Endodermal cell (in vitro differentiated cells): ENCODE measurements at regions not wholly inside any gene's neighbourhood (a gene's known extent, or its start where the extent isn't known, plus 50 kb on each side); places are given as distances from the start of the nearest gene placed in this dataset.

Experiments
- DNase-seq: peaks from one replicate; pipeline ENCODE4 v3.0.0-alpha.2; 2017
- H3K27ac ChIP-seq: 2 replicates; pipeline ENCODE4 v1.5.1; 2013; ENCODE audit warnings: mild to moderate bottlenecking, low read depth, low read length, moderate library complexity
- H3K27me3 ChIP-seq: 2 replicates; pipeline ENCODE4 v1.6.1; 2013; ENCODE audit warnings: mild to moderate bottlenecking, low read length, moderate library complexity; ENCODE audit not compliant: insufficient read depth, control insufficient read depth, poor library complexity, severe bottlenecking
- H3K36me3 ChIP-seq: 2 replicates; pipeline ENCODE4 v1.7.0; 2013; ENCODE audit warnings: mild to moderate bottlenecking, low read length, moderate library complexity; ENCODE audit not compliant: control insufficient read depth, insufficient read depth
- H3K4me1 ChIP-seq: one replicate; pipeline ENCODE4 v1.7.0; 2013; ENCODE audit warnings: low read length; ENCODE audit not compliant: control insufficient read depth, insufficient read depth
- H3K4me3 ChIP-seq: 2 replicates; pipeline ENCODE4 v1.5.1; 2013; ENCODE audit warnings: mild to moderate bottlenecking, low read length, moderate library complexity
- H3K9ac ChIP-seq: 2 replicates; pipeline ENCODE4 v1.6.1; 2013; ENCODE audit warnings: mild to moderate bottlenecking, low read length, moderate library complexity; ENCODE audit not compliant: poor library complexity, severe bottlenecking; ENCODE audit errors: extremely low read depth
- H3K9me3 ChIP-seq: 2 replicates; pipeline ENCODE4 v1.6.1; 2013; ENCODE audit warnings: mild to moderate bottlenecking, low read length, moderate library complexity; ENCODE audit not compliant: control insufficient read depth
- H3K27ac Mint-ChIP-seq: 2 replicates; pipeline ENCODE4 v1.8.0; 2020; ENCODE audit warnings: mixed read lengths
- H3K27me3 Mint-ChIP-seq: 2 replicates; pipeline ENCODE4 v1.8.0; 2021; ENCODE audit warnings: mild to moderate bottlenecking, mixed read lengths; ENCODE audit not compliant: insufficient read depth
- H3K36me3 Mint-ChIP-seq: 2 replicates; pipeline ENCODE4 v1.8.0; 2020; ENCODE audit warnings: low read depth, mixed read lengths
- H3K4me1 Mint-ChIP-seq: 2 replicates; pipeline ENCODE4 v1.8.0; 2020; ENCODE audit warnings: mixed read lengths
- H3K4me3 Mint-ChIP-seq: 2 replicates; pipeline ENCODE4 v1.8.0; 2020; ENCODE audit warnings: mild to moderate bottlenecking, moderate library complexity, mixed read lengths
- H3K9me3 Mint-ChIP-seq: 2 replicates; pipeline ENCODE4 v1.8.0; 2020; ENCODE audit warnings: mild to moderate bottlenecking, mixed read lengths
- CTCF ChIP-seq: fragments of 200-600 bp; sonication (generic); conservative IDR thresholded peaks from 2 replicates; pipeline ENCODE4 v1.5.0; 2021; ENCODE audit warnings: antibody characterized with exemption, mild to moderate bottlenecking
- WGBS, 2 experiments: methylation state at CpG; one replicate each; pipeline versions ENCODE4 v1.1.5 to v1.1.7; 2013; ENCODE audit warnings: missing lambda C conversion rate in 2 of 2, mixed read lengths in 1 of 2; ENCODE audit not compliant: insufficient coverage in 1 of 2, insufficient read length in 1 of 2; 5-methylcytosine and 5-hydroxymethylcytosine counted together

GRCh38 chr5:136600306-136600705 lies 235.0 kb upstream of the TRPC7 start:
- Mint-ChIP-seq H3K27ac (no peak overlapping the region), H3K36me3 (peaks cover 17% of the 10 kb centered on the region), H3K4me1 (no peaks in the 10 kb centered on the region), H3K27me3 (no peaks in the 10 kb centered on the region), H3K9me3 (peaks cover 56% of the 10 kb centered on the region), H3K4me3 (no peak overlapping the region)
- H3K9me3 ChIP-seq, result peaks cover 41% of the 10 kb centered on the region
- DNase-seq, result no peak
- H3K27me3 ChIP-seq, result no peaks in the 10 kb centered on the region
- H3K36me3 ChIP-seq, result no peaks in the 10 kb centered on the region
- H3K4me3 ChIP-seq, result no peak overlapping the region
- no peaks in the 10 kb centered on the region for H3K4me1 ChIP-seq
- no peak overlapping the region for H3K9ac ChIP-seq
- WGBS, 2 experiments, result 95 to 100% methylated on average over 1 of the region's 1 CpG
- no peak for TF ChIP-seq CTCF
- no peak overlapping the region for H3K27ac ChIP-seq

- no peaks in the 10 kb centered on the region for H3K36me3 ChIP-seq
- H3K4me1 Mint-ChIP-seq, result no peaks in the 10 kb centered on the region
- no peak overlapping the region for H3K27ac Mint-ChIP-seq
- H3K4me3 Mint-ChIP-seq, result no peak overlapping the region
- H3K36me3 Mint-ChIP-seq, result peaks cover 16% of the 10 kb centered on the region
- no peak overlapping the region for H3K9ac ChIP-seq
- no peaks in the 10 kb centered on the region for H3K27me3 Mint-ChIP-seq
- H3K27ac ChIP-seq, result no peak overlapping the region
- H3K9me3 ChIP-seq, result peaks cover 41% of the 10 kb centered on the region
- 82 to 90% methylated on average over 2 to 3 of the region's 3 CpGs for WGBS, 2 experiments
- no peak overlapping the region for H3K4me3 ChIP-seq
- no peak for DNase-seq
- H3K4me1 ChIP-seq, result no peaks in the 10 kb centered on the region
- H3K9me3 Mint-ChIP-seq, result peaks cover 50% of the 10 kb centered on the region
- no peak for TF ChIP-seq CTCF
- H3K27me3 ChIP-seq, result no peaks in the 10 kb centered on the region
Measured at GRCh38 chr5:136598802-136599404, 233.6 kb upstream of the TRPC7 start.

- Histone ChIP-seq H3K4me3 (no peak overlapping the region), H3K27me3 (no peaks in the 10 kb centered on the region), H3K36me3 (no peaks in the 10 kb centered on the region), H3K27ac (no peak overlapping the region), H3K9ac (no peak overlapping the region), H3K4me1 (no peaks in the 10 kb centered on the region), H3K9me3 (peaks cover 6% of the 10 kb centered on the region)
- peaks cover 24% of the 10 kb centered on the region for H3K9me3 Mint-ChIP-seq
- peaks cover 7% of the 10 kb centered on the region for H3K36me3 Mint-ChIP-seq
- DNase-seq, result no peak
- H3K27me3 Mint-ChIP-seq, result no peaks in the 10 kb centered on the region
- H3K4me3 Mint-ChIP-seq, result no peak overlapping the region
- no peak overlapping the region for H3K27ac Mint-ChIP-seq
- no peaks in the 10 kb centered on the region for H3K4me1 Mint-ChIP-seq
- TF ChIP-seq CTCF, result no peak
- WGBS, 2 experiments, result 85% methylated on average over 2 of the region's 2 CpGs; no CpG with 5 or more reads in 1 of the 2 experiments
Measured at GRCh38 chr5:136594416-136594815, 229.1 kb upstream of the TRPC7 start.
